SK-N-MC (cell line): ENCODE measurements at regions not wholly inside any gene's neighbourhood (a gene's known extent, or its start where the extent isn't known, plus 50 kb on each side); places are given as distances from the start of the nearest gene placed in this dataset.

Source experiments
- EZH2 ChIP-seq: fragments of 200-600 bp; sonication (generic); IDR thresholded peaks from one replicate; pipeline ENCODE4 v1.6.1; 2017; ENCODE audit warnings: antibody characterized with exemption
- FOXP2 ChIP-seq: optimal IDR thresholded peaks from 2 replicates; pipeline ENCODE3; 2011; ENCODE audit warnings: mild to moderate bottlenecking, moderate library complexity; ENCODE audit not compliant: insufficient read depth; ENCODE audit errors: extremely low read length, control extremely low read depth
- POLR2AphosphoS5 ChIP-seq: IDR thresholded peaks from 2 replicates; pipeline ENCODE4 v1.6.1; 2012; ENCODE audit warnings: mild to moderate bottlenecking, low read depth, low read length, borderline replicate concordance

DNA sequence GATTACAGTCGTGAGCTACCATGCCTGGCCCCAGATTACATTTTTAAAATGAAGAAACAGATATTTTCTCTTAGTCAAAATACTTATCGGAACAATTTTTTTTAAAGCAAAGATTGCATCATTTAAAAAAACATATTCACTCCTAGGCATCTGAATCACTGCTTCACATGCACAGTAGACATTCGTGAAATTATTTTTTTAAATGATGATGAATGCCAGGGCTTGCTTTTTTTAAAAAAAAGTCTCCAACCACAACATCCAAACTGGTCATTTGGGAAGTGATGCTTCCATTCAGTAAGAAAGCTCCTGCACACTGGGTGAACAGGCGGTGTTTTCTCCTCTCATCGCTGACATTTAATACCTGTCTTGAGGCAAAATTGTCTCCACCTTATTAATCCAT, 223.0 kb upstream of the DMRT1 start:
- no peak for TF ChIP-seq POLR2AphosphoS5
- no peak for TF ChIP-seq FOXP2
- TF ChIP-seq EZH2: no peak
